ENCODE measurements at regions not wholly inside any gene's neighbourhood (a gene's known extent, or its start where the extent isn't known, plus 50 kb on each side); places are given as distances from the start of the nearest gene placed in this dataset.

DNA sequence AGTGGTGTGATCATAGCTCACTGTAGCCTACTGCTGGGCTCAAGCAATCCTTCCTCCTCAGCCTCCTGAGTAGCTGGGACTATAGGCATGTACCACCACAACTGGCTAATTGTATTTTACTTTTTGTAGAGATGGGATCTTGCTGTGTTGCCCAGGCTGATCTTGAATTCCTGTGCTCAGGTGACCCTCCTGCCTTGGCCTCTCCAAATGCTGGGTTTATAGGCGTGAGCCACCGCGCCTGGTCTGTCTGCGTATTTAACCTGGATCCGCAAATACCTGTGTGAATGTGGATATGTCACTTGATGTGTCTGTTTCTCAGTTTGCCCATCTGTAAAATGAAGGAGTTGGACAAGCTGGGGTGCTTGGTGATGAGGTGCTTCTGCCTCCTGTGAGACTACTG, 123.9 kb downstream of the BAMBI start:
- TF ChIP-seq, protein P1, sequence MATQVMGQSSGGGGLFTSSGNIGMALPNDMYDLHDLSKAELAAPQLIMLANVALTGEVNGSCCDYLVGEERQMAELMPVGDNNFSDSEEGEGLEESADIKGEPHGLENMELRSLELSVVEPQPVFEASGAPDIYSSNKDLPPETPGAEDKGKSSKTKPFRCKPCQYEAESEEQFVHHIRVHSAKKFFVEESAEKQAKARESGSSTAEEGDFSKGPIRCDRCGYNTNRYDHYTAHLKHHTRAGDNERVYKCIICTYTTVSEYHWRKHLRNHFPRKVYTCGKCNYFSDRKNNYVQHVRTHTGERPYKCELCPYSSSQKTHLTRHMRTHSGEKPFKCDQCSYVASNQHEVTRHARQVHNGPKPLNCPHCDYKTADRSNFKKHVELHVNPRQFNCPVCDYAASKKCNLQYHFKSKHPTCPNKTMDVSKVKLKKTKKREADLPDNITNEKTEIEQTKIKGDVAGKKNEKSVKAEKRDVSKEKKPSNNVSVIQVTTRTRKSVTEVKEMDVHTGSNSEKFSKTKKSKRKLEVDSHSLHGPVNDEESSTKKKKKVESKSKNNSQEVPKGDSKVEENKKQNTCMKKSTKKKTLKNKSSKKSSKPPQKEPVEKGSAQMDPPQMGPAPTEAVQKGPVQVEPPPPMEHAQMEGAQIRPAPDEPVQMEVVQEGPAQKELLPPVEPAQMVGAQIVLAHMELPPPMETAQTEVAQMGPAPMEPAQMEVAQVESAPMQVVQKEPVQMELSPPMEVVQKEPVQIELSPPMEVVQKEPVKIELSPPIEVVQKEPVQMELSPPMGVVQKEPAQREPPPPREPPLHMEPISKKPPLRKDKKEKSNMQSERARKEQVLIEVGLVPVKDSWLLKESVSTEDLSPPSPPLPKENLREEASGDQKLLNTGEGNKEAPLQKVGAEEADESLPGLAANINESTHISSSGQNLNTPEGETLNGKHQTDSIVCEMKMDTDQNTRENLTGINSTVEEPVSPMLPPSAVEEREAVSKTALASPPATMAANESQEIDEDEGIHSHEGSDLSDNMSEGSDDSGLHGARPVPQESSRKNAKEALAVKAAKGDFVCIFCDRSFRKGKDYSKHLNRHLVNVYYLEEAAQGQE (IDR thresholded peaks at IDR 0.05; ENCODE audit: low read depth, low read length): no peak
- TF ChIP-seq, protein P2, sequence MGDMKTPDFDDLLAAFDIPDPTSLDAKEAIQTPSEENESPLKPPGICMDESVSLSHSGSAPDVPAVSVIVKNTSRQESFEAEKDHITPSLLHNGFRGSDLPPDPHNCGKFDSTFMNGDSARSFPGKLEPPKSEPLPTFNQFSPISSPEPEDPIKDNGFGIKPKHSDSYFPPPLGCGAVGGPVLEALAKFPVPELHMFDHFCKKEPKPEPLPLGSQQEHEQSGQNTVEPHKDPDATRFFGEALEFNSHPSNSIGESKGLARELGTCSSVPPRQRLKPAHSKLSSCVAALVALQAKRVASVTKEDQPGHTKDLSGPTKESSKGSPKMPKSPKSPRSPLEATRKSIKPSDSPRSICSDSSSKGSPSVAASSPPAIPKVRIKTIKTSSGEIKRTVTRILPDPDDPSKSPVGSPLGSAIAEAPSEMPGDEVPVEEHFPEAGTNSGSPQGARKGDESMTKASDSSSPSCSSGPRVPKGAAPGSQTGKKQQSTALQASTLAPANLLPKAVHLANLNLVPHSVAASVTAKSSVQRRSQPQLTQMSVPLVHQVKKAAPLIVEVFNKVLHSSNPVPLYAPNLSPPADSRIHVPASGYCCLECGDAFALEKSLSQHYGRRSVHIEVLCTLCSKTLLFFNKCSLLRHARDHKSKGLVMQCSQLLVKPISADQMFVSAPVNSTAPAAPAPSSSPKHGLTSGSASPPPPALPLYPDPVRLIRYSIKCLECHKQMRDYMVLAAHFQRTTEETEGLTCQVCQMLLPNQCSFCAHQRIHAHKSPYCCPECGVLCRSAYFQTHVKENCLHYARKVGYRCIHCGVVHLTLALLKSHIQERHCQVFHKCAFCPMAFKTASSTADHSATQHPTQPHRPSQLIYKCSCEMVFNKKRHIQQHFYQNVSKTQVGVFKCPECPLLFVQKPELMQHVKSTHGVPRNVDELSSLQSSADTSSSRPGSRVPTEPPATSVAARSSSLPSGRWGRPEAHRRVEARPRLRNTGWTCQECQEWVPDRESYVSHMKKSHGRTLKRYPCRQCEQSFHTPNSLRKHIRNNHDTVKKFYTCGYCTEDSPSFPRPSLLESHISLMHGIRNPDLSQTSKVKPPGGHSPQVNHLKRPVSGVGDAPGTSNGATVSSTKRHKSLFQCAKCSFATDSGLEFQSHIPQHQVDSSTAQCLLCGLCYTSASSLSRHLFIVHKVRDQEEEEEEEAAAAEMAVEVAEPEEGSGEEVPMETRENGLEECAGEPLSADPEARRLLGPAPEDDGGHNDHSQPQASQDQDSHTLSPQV (IDR thresholded peaks at IDR 0.05): no peak
- TF ChIP-seq POLR2A (IDR thresholded peaks at IDR 0.05; ENCODE audit: low read depth, low read length) (no peak), SREBF2 (IDR thresholded peaks at IDR 0.05; ENCODE audit: low read length) (no peak), RAD21 (IDR thresholded peaks at IDR 0.05; ENCODE audit: insufficient read depth, low read depth, low read length) (no peak), EGR1 (IDR thresholded peaks at IDR 0.05; ENCODE audit: borderline replicate concordance in 1 of 2, low read depth in 2 of 2, low read length in 2 of 2) (no peak), EZH2 (IDR thresholded peaks at IDR 0.05; ENCODE audit: borderline replicate concordance, control insufficient read depth, low read depth, low read length) (no peak)
- TF ChIP-seq, protein P3, sequence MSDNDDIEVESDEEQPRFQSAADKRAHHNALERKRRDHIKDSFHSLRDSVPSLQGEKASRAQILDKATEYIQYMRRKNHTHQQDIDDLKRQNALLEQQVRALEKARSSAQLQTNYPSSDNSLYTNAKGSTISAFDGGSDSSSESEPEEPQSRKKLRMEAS (IDR thresholded peaks at IDR 0.05; ENCODE audit: low read depth, low read length): no peak
- TF ChIP-seq, protein P4, sequence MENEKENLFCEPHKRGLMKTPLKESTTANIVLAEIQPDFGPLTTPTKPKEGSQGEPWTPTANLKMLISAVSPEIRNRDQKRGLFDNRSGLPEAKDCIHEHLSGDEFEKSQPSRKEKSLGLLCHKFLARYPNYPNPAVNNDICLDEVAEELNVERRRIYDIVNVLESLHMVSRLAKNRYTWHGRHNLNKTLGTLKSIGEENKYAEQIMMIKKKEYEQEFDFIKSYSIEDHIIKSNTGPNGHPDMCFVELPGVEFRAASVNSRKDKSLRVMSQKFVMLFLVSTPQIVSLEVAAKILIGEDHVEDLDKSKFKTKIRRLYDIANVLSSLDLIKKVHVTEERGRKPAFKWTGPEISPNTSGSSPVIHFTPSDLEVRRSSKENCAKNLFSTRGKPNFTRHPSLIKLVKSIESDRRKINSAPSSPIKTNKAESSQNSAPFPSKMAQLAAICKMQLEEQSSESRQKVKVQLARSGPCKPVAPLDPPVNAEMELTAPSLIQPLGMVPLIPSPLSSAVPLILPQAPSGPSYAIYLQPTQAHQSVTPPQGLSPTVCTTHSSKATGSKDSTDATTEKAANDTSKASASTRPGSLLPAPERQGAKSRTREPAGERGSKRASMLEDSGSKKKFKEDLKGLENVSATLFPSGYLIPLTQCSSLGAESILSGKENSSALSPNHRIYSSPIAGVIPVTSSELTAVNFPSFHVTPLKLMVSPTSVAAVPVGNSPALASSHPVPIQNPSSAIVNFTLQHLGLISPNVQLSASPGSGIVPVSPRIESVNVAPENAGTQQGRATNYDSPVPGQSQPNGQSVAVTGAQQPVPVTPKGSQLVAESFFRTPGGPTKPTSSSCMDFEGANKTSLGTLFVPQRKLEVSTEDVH (IDR thresholded peaks at IDR 0.05; ENCODE audit: low read depth, partially characterized antibody): no peak
- TF ChIP-seq, protein P5, sequence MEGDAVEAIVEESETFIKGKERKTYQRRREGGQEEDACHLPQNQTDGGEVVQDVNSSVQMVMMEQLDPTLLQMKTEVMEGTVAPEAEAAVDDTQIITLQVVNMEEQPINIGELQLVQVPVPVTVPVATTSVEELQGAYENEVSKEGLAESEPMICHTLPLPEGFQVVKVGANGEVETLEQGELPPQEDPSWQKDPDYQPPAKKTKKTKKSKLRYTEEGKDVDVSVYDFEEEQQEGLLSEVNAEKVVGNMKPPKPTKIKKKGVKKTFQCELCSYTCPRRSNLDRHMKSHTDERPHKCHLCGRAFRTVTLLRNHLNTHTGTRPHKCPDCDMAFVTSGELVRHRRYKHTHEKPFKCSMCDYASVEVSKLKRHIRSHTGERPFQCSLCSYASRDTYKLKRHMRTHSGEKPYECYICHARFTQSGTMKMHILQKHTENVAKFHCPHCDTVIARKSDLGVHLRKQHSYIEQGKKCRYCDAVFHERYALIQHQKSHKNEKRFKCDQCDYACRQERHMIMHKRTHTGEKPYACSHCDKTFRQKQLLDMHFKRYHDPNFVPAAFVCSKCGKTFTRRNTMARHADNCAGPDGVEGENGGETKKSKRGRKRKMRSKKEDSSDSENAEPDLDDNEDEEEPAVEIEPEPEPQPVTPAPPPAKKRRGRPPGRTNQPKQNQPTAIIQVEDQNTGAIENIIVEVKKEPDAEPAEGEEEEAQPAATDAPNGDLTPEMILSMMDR (IDR thresholded peaks at IDR 0.05 in 2 of 3, conservative IDR thresholded peaks at IDR 0.05 in 1 of 3; ENCODE audit: control insufficient read depth in 2 of 3, extremely low read depth in 1 of 3, insufficient read depth in 1 of 3, low read depth in 3 of 3, low read length in 3 of 3): no peak

Data from GM12878 (cell line).